GM12878 (cell line): ENCODE measurements at regions not wholly inside any gene's neighbourhood (a gene's known extent, or its start where the extent isn't known, plus 50 kb on each side); places are given as distances from the start of the nearest gene placed in this dataset.

Experiments used
- ATAC-seq: fragments of 200-7000 bp; cut with Tn5 transposase; 3 replicates; pipeline ENCODE4 v1.9.1; 2020; ENCODE audit warnings: mild to moderate bottlenecking, moderate library complexity
- BruUV-seq: library from RNA; stranded (reverse); fragments of 400-500 nt; replicated peaks from 2 replicates; lab custom pipeline; 2021; lab: Mats Ljungman, UMichigan
- CTCF ChIA-PET: fragments of 300-600 bp; sonication (Branson Sonifier 250); formaldehyde crosslinking; extraction: SDS; loops from one replicate; lab custom pipeline; 2021; ENCODE audit warnings: inconsistent platforms; lab: Yijun Ruan, JAX
- POLR2A ChIA-PET: fragments of 350-600 bp; formaldehyde crosslinking; extraction: SDS; loops from one replicate; lab custom pipeline; 2021; ENCODE audit warnings: inconsistent platforms; lab: Charles Lee
- RAD21 ChIA-PET: fragments of 300-600 bp; sonication (Branson Sonifier 250); formaldehyde crosslinking; loops from one replicate; lab custom pipeline; 2023; ENCODE audit warnings: antibody characterized with exemption; ENCODE audit not compliant: unreplicated experiment; lab: Charles Lee
- SMC1A ChIA-PET: fragments of 300-600 bp; sonication (Branson Sonifier 250); formaldehyde crosslinking; loops from one replicate; lab custom pipeline; 2023; ENCODE audit not compliant: unreplicated experiment, uncharacterized antibody; lab: Charles Lee
- DNase-seq: peaks from one replicate; pipeline ENCODE4 v3.0.0-alpha.2; 2011; ENCODE audit warnings: low read depth, low spot score
- FAIRE-seq: peaks from 3 replicates; lab custom pipeline; 2011; peaks lifted over from hg19 to GRCh38; lab: Jason Lieb, UNC
- H2AFZ ChIP-seq: 2 replicates; pipeline ENCODE4 v1.6.0; 2011; ENCODE audit warnings: low read depth, low read length, control low read depth; ENCODE audit not compliant: control insufficient read depth
- H3K27ac ChIP-seq: 2 replicates; pipeline ENCODE4 v1.5.1; 2011; ENCODE audit warnings: control low read depth; ENCODE audit not compliant: control insufficient read depth, insufficient read depth
- H3K27me3 ChIP-seq, 2 experiments: replicated peaks in 1 of 2; 2 replicates each; pipeline versions ENCODE4 v1.6.0 to v1.6.1; 2011; ENCODE audit warnings: low read length in 1 of 2; ENCODE audit not compliant: control insufficient read depth in 2 of 2, insufficient read depth in 2 of 2
- H3K36me3 ChIP-seq, 2 experiments: 2 replicates each; pipeline ENCODE4 v1.5.1; 2011; ENCODE audit warnings: low read length in 1 of 2; ENCODE audit not compliant: control insufficient read depth in 2 of 2, insufficient read depth in 2 of 2
- H3K4me1 ChIP-seq: 2 replicates; pipeline ENCODE4 v1.6.1; 2011; ENCODE audit warnings: mild to moderate bottlenecking, low read length, moderate library complexity, mixed read lengths; ENCODE audit not compliant: control insufficient read depth, insufficient read depth
- H3K4me2 ChIP-seq: 2 replicates; pipeline ENCODE4 v1.6.0; 2011; ENCODE audit warnings: control low read depth; ENCODE audit not compliant: control insufficient read depth, insufficient read depth
- H3K4me3 ChIP-seq: fragments of 200-600 bp; sonication (generic); 2 replicates; pipeline ENCODE4 v1.5.1; 2016
- H3K79me2 ChIP-seq: 2 replicates; pipeline ENCODE4 v1.6.0; 2011; ENCODE audit warnings: low read length; ENCODE audit not compliant: control insufficient read depth, insufficient read depth
- H3K9ac ChIP-seq: 2 replicates; pipeline ENCODE4 v1.8.0; 2011; ENCODE audit warnings: low read length, control low read depth, mixed read lengths; ENCODE audit not compliant: control insufficient read depth, insufficient read depth
- H3K9me3 ChIP-seq: replicated peaks from 3 replicates; pipeline ENCODE4 v1.5.1; 2011; ENCODE audit warnings: mild to moderate bottlenecking, low read length; ENCODE audit not compliant: control insufficient read depth, insufficient read depth
- H4K20me1 ChIP-seq: 2 replicates; pipeline ENCODE4 v1.6.0; 2011; ENCODE audit not compliant: control insufficient read depth, insufficient read depth
- BMI1 ChIP-seq: fragments of 450-650 bp; IDR thresholded peaks from 2 replicates; pipeline ENCODE4 v1.6.1; 2016; ENCODE audit warnings: mild to moderate bottlenecking, moderate library complexity, borderline replicate concordance
- CEBPB ChIP-seq, 2 experiments: fragments of 150-350 bp in 1 of 2; IDR thresholded peaks; 2 replicates each; pipeline ENCODE4 v1.6.1; 2012 to 2014; ENCODE audit warnings: low read depth in 2 of 2, low read length in 2 of 2, borderline replicate concordance in 1 of 2, inconsistent platforms in 1 of 2
- CHD4 ChIP-seq: fragments of 200-600 bp; sonication (generic); IDR thresholded peaks from 2 replicates; pipeline ENCODE4 v1.6.1; 2016; ENCODE audit warnings: mild to moderate bottlenecking
- DPF2 ChIP-seq: fragments of 450-650 bp; IDR thresholded peaks from 2 replicates; pipeline ENCODE4 v1.6.1; 2017; ENCODE audit warnings: mild to moderate bottlenecking
- PRDM15 ChIP-seq: fragments of 450-650 bp; formaldehyde crosslinking; IDR thresholded peaks from 2 replicates; pipeline ENCODE4 v1.4.0; 2020; ENCODE audit warnings: mild to moderate bottlenecking, moderate library complexity
- RUNX3 ChIP-seq: IDR thresholded peaks from 2 replicates; pipeline ENCODE4 v1.6.1; 2012; ENCODE audit warnings: low read length, inconsistent platforms
- SREBF1 ChIP-seq: IDR thresholded peaks from 2 replicates; pipeline ENCODE4 v1.6.1; 2012; ENCODE audit warnings: mild to moderate bottlenecking, low read length
- WRNIP1 ChIP-seq: IDR thresholded peaks from 2 replicates; pipeline ENCODE4 v1.6.1; 2011; ENCODE audit warnings: low read depth, low read length, improper control_type of control experiment, borderline replicate concordance
- WGBS: methylation state at CpG from one replicate; pipeline ENCODE4 v1.1.6; 2016; ENCODE audit warnings: low lambda C conversion rate; ENCODE audit not compliant: insufficient replicate concordance, insufficient coverage; ENCODE audit errors: missing lambda C conversion rate; 5-methylcytosine and 5-hydroxymethylcytosine counted together
- in situ Hi-C: fragments of 300-500 bp; cut with MboI; formaldehyde crosslinking; loops from 9 replicates; pipeline ENCODE4 v1.14.3; 2018; ENCODE audit warnings: mixed read lengths
- intact Hi-C: fragments of 100-400 bp; cut with micrococcal nuclease; formaldehyde crosslinking; loops from one replicate; pipeline ENCODE4 v1.14.2; 2022; ENCODE audit not compliant: unreplicated experiment

- Histone ChIP-seq H3K79me2 (no peaks in the 10 kb centered on the region), H3K27me3 (peaks cover 0 to 2% of the 10 kb centered on the region in 2 experiments; a peak in 1 of 4 replicates), H3K4me1 (no peaks in the 10 kb centered on the region), H3K4me2 (no peak overlapping the region)
- intact Hi-C loops: no loop called here
- CTCF ChIA-PET: interaction anchor here (0.6 kb wide), 1 partner anchor 1310 kb away, joined by 3 read pairs; no protein-coding TSS in a partner anchor
- SMC1A ChIA-PET: interaction anchor here (1.0 kb wide), 1 partner anchor 59 kb away, joined by 3 read pairs; no protein-coding TSS in a partner anchor
- ATAC-seq: no peak
- no peak for TF ChIP-seq CHD4
- no peak for TF ChIP-seq CEBPB (IDR thresholded peaks at IDR 0.05; ENCODE audit: borderline replicate concordance in 1 of 2, low read depth in 2 of 2, low read length in 2 of 2)
- no peak for TF ChIP-seq SREBF1
- no peak for TF ChIP-seq RUNX3
- TF ChIP-seq BMI1: no peak
- TF ChIP-seq PRDM15 (CRISPR knock-in tag): no peak
- no peak for TF ChIP-seq DPF2
- no peak for TF ChIP-seq WRNIP1
- TF ChIP-seq, all 136 proteins: peak for 0
- BruUV-seq: no TSS peak
- DNase-seq (no peak), FAIRE-seq (no peak)
- 16% methylated on average over 8 of the region's 8 CpGs for WGBS
- no peaks in the 10 kb centered on the region for H4K20me1 ChIP-seq
- no peaks in the 10 kb centered on the region for H3K9me3 ChIP-seq
- ChIA-PET POLR2A (interaction anchor here (0.6 kb wide), 1 partner anchor 14 kb away, joined by 4 read pairs; no protein-coding TSS in a partner anchor), RAD21 (interaction anchor here (0.7 kb wide), 1 partner anchor 943 kb away, joined by 4 read pairs; no protein-coding TSS in a partner anchor)
- H3K4me3 ChIP-seq: no peak overlapping the region
- in situ Hi-C loops: no loop called here
- no peak overlapping the region for H2AFZ ChIP-seq
- no peak overlapping the region for H3K9ac ChIP-seq
- no peak overlapping the region for H3K27ac ChIP-seq
- H3K36me3 ChIP-seq: no peaks in the 10 kb centered on the region
Measured at GRCh38 chr16:9197957-9198661, 106.7 kb downstream of the HAPSTR1 start.
